CD4-positive, alpha-beta memory T cell (primary cell): ENCODE measurements at regions not wholly inside any gene's neighbourhood (a gene's known extent, or its start where the extent isn't known, plus 50 kb on each side); places are given as distances from the start of the nearest gene placed in this dataset.

Experiments used
- CTCF ChIA-PET: fragments of 350-600 bp; sonication (Branson Sonifier 250); formaldehyde crosslinking; loops from one replicate; lab custom pipeline; 2021; ENCODE audit warnings: inconsistent platforms; ENCODE audit not compliant: partially characterized antibody; lab: Charles Lee
- POLR2A ChIA-PET: fragments of 350-600 bp; sonication (Branson Sonifier 250); formaldehyde crosslinking; loops from one replicate; lab custom pipeline; 2021; ENCODE audit not compliant: partially characterized antibody; lab: Charles Lee
- DNase-seq, 5 donors: peaks; one replicate each; pipeline versions ENCODE4 v3.0.0 to v3.0.0-alpha.2; 2020 to 2022; ENCODE audit warnings: mixed read lengths in 1 of 5
- H3K27ac ChIP-seq: one replicate; pipeline ENCODE4 v1.7.0; 2013; ENCODE audit warnings: low read depth, low read length
- H3K27me3 ChIP-seq: 2 replicates; pipeline ENCODE4 v1.7.0; 2013; ENCODE audit warnings: mild to moderate bottlenecking, low read length, moderate library complexity; ENCODE audit not compliant: insufficient read depth
- H3K36me3 ChIP-seq: 2 replicates; pipeline ENCODE4 v1.7.0; 2013; ENCODE audit warnings: mild to moderate bottlenecking, low read length, moderate library complexity; ENCODE audit not compliant: insufficient read depth
- H3K4me1 ChIP-seq: 2 replicates; pipeline ENCODE4 v1.7.0; 2013; ENCODE audit warnings: mild to moderate bottlenecking, low read length, moderate library complexity; ENCODE audit not compliant: insufficient read depth
- H3K4me3 ChIP-seq, 2 donors: one replicate each; pipeline ENCODE4 v1.7.0; 2013; ENCODE audit warnings: low read length in 2 of 2, mild to moderate bottlenecking in 1 of 2
- H3K9me3 ChIP-seq, 2 donors: one replicate each; pipeline ENCODE4 v1.7.0; 2013; ENCODE audit warnings: low read length in 2 of 2, control low read depth in 1 of 2; ENCODE audit not compliant: control insufficient read depth in 1 of 2
- H3K27ac Mint-ChIP-seq, 7 donors: one replicate each; pipeline ENCODE4 v1.8.0; 2020 to 2021; ENCODE audit warnings: mixed read lengths in 7 of 7, mild to moderate bottlenecking in 6 of 7, inconsistent platforms in 3 of 7, moderate library complexity in 3 of 7
- H3K27me3 Mint-ChIP-seq, 2 donors: one replicate each; pipeline ENCODE4 v1.8.0; 2020 to 2021; ENCODE audit warnings: mixed read lengths in 2 of 2
- H3K36me3 Mint-ChIP-seq, 2 donors: one replicate each; pipeline ENCODE4 v1.8.0; 2020 to 2021; ENCODE audit warnings: mixed read lengths in 2 of 2, inconsistent platforms in 1 of 2, mild to moderate bottlenecking in 1 of 2
- H3K4me1 Mint-ChIP-seq, 4 donors: one replicate each; pipeline ENCODE4 v1.8.0; 2020 to 2021; ENCODE audit warnings: mixed read lengths in 4 of 4, mild to moderate bottlenecking in 1 of 4
- H3K4me3 Mint-ChIP-seq, 8 donors: one replicate each; pipeline ENCODE4 v1.8.0; 2020 to 2021; ENCODE audit warnings: mixed read lengths in 8 of 8, mild to moderate bottlenecking in 7 of 8, moderate library complexity in 6 of 8, inconsistent platforms in 3 of 8
- H3K9me3 Mint-ChIP-seq, 8 donors: one replicate each; pipeline ENCODE4 v1.8.0; 2020 to 2021; ENCODE audit warnings: mixed read lengths in 8 of 8, mild to moderate bottlenecking in 5 of 8, inconsistent platforms in 3 of 8, moderate library complexity in 1 of 8
- intact Hi-C: fragments of 100-400 bp; cut with micrococcal nuclease; formaldehyde crosslinking; loops from one replicate; pipeline ENCODE4 v1.15.1; 2023

- no peaks in the 10 kb centered on the region for H3K9me3 ChIP-seq
- no peaks in the 10 kb centered on the region for H3K4me1 ChIP-seq
- CTCF ChIA-PET: no interaction called here
- H3K9me3 Mint-ChIP-seq: peaks cover 0 to 1% (median 0%) of the 10 kb centered on the region in 8 donors
- DNase-seq: no peak
- peaks cover 0 to 10% (median 5%) of the 10 kb centered on the region in 4 donors for H3K4me1 Mint-ChIP-seq
- no peak overlapping the region for H3K4me3 ChIP-seq
- no peak overlapping the region for H3K4me3 Mint-ChIP-seq
- POLR2A ChIA-PET: no interaction called here
- H3K27me3 ChIP-seq: peaks cover 4% of the 10 kb centered on the region
- peaks cover 20 to 36% of the 10 kb centered on the region in 2 donors for H3K27me3 Mint-ChIP-seq
- H3K27ac Mint-ChIP-seq: no peak overlapping the region
- intact Hi-C loops: no loop called here
- no peaks in the 10 kb centered on the region for H3K36me3 Mint-ChIP-seq
- no peak overlapping the region for H3K27ac ChIP-seq
- H3K36me3 ChIP-seq: no peaks in the 10 kb centered on the region
Measured at GRCh38 chr6:3625149-3625979, 126.1 kb downstream of the PXDC1 start.

GRCh38 chr6:3624250-3625136 lies 127.0 kb downstream of the PXDC1 start:
- peaks cover 0 to 1% (median 0%) of the 10 kb centered on the region in 8 donors for H3K9me3 Mint-ChIP-seq
- H3K36me3 ChIP-seq: no peaks in the 10 kb centered on the region
- POLR2A ChIA-PET: no interaction called here
- H3K27me3 ChIP-seq: peaks cover 4% of the 10 kb centered on the region
- intact Hi-C loops: no loop called here
- H3K4me3 Mint-ChIP-seq: no peak overlapping the region
- H3K27ac Mint-ChIP-seq: no peak overlapping the region
- H3K9me3 ChIP-seq: no peaks in the 10 kb centered on the region
- no peak overlapping the region for H3K27ac ChIP-seq
- no peaks in the 10 kb centered on the region for H3K4me1 ChIP-seq
- H3K36me3 Mint-ChIP-seq: no peaks in the 10 kb centered on the region
- CTCF ChIA-PET: no interaction called here
- no peak overlapping the region for H3K4me3 ChIP-seq
- peaks cover 0 to 10% (median 5%) of the 10 kb centered on the region in 4 donors for H3K4me1 Mint-ChIP-seq
- peaks cover 20 to 38% of the 10 kb centered on the region in 2 donors for H3K27me3 Mint-ChIP-seq
- DNase-seq: no peak

GRCh38 chr6:3623451-3624249 lies 127.9 kb downstream of the PXDC1 start:
- intact Hi-C loops: no loop called here
- ChIA-PET CTCF (no interaction called here), POLR2A (no interaction called here)
- Histone ChIP-seq H3K4me3 (no peak overlapping the region), H3K27ac (no peak overlapping the region), H3K4me1 (no peaks in the 10 kb centered on the region), H3K9me3 (no peaks in the 10 kb centered on the region), H3K27me3 (peaks cover 4% of the 10 kb centered on the region), H3K36me3 (no peaks in the 10 kb centered on the region)
- H3K4me3 Mint-ChIP-seq: peak overlapping the region in 5 of 8 donors; percentile 36 to 76 (median 44)
- H3K36me3 Mint-ChIP-seq: no peaks in the 10 kb centered on the region
- peaks cover 0 to 10% (median 5%) of the 10 kb centered on the region in 4 donors for H3K4me1 Mint-ChIP-seq
- no peak overlapping the region for H3K27ac Mint-ChIP-seq
- DNase-seq: no peak
- H3K27me3 Mint-ChIP-seq: peaks cover 19 to 35% of the 10 kb centered on the region in 2 donors
- H3K9me3 Mint-ChIP-seq: peaks cover 0 to 1% (median 0%) of the 10 kb centered on the region in 8 donors

GRCh38 chr6:3621411-3621810 lies 130.1 kb downstream of the PXDC1 start:
- Histone ChIP-seq H3K4me3 (no peak overlapping the region), H3K27ac (no peak overlapping the region), H3K9me3 (no peaks in the 10 kb centered on the region), H3K4me1 (no peaks in the 10 kb centered on the region), H3K36me3 (no peaks in the 10 kb centered on the region), H3K27me3 (no peaks in the 10 kb centered on the region)
- Mint-ChIP-seq H3K27ac (no peak overlapping the region), H3K4me3 (no peak overlapping the region), H3K27me3 (peaks cover 15 to 21% of the 10 kb centered on the region in 2 donors), H3K4me1 (peaks cover 0 to 6% (median 5%) of the 10 kb centered on the region in 4 donors), H3K9me3 (peaks cover 0 to 1% (median 0%) of the 10 kb centered on the region in 8 donors), H3K36me3 (no peaks in the 10 kb centered on the region)
- intact Hi-C loops: no loop called here
- no peak for DNase-seq
- POLR2A ChIA-PET: no interaction called here
- CTCF ChIA-PET: no interaction called here

GRCh38 chr6:3620937-3621336 lies 130.6 kb downstream of the PXDC1 start:
- no peaks in the 10 kb centered on the region for H3K36me3 Mint-ChIP-seq
- Histone ChIP-seq H3K9me3 (no peaks in the 10 kb centered on the region), H3K36me3 (no peaks in the 10 kb centered on the region), H3K27ac (no peak overlapping the region), H3K4me1 (no peaks in the 10 kb centered on the region), H3K4me3 (no peak overlapping the region), H3K27me3 (no peaks in the 10 kb centered on the region)
- peaks cover 0 to 1% (median 0%) of the 10 kb centered on the region in 8 donors for H3K9me3 Mint-ChIP-seq
- no peak overlapping the region for H3K27ac Mint-ChIP-seq
- H3K27me3 Mint-ChIP-seq: peaks cover 13 to 20% of the 10 kb centered on the region in 2 donors
- DNase-seq: no peak
- H3K4me1 Mint-ChIP-seq: peaks cover 0 to 6% (median 5%) of the 10 kb centered on the region in 4 donors
- intact Hi-C loops: no loop called here
- no peak overlapping the region for H3K4me3 Mint-ChIP-seq
- POLR2A ChIA-PET: no interaction called here
- CTCF ChIA-PET: no interaction called here

GRCh38 chr6:3620389-3620788 lies 131.1 kb downstream of the PXDC1 start:
- DNase-seq: no peak
- Mint-ChIP-seq H3K4me1 (peaks cover 0 to 6% (median 5%) of the 10 kb centered on the region in 4 donors), H3K36me3 (no peaks in the 10 kb centered on the region), H3K27me3 (peaks cover 12 to 17% of the 10 kb centered on the region in 2 donors), H3K4me3 (no peak overlapping the region), H3K27ac (no peak overlapping the region), H3K9me3 (peaks cover 0 to 1% (median 0%) of the 10 kb centered on the region in 8 donors)
- Histone ChIP-seq H3K9me3 (no peaks in the 10 kb centered on the region), H3K27ac (no peak overlapping the region), H3K4me3 (no peak overlapping the region), H3K27me3 (no peaks in the 10 kb centered on the region), H3K4me1 (no peaks in the 10 kb centered on the region), H3K36me3 (no peaks in the 10 kb centered on the region)
- intact Hi-C loops: no loop called here
- ChIA-PET CTCF (no interaction called here), POLR2A (no interaction called here)
